T-helper 2 cell treated with Interferon-gamma antibody and Interleukin-4, amounts not matched to agents 5 μg/mL and 100 μg/mL, for 36 hours (primary cell): ENCODE measurements at regions not wholly inside any gene's neighbourhood (a gene's known extent, or its start where the extent isn't known, plus 50 kb on each side); places are given as distances from the start of the nearest gene placed in this dataset.

Experiments used
- DNase-seq: peaks from one replicate; pipeline ENCODE4 v3.0.0; 2021; ENCODE audit warnings: low spot score
- H3K27ac Mint-ChIP-seq: one replicate; pipeline ENCODE4 v1.8.0; 2021; ENCODE audit warnings: mild to moderate bottlenecking, mixed read lengths
- H3K27me3 Mint-ChIP-seq: one replicate; pipeline ENCODE4 v1.8.0; 2021; ENCODE audit warnings: low read depth, mixed read lengths
- H3K36me3 Mint-ChIP-seq: one replicate; pipeline ENCODE4 v1.8.0; 2021; ENCODE audit warnings: low read depth, mixed read lengths
- H3K4me1 Mint-ChIP-seq: one replicate; pipeline ENCODE4 v1.8.0; 2021; ENCODE audit warnings: low read depth, mixed read lengths
- H3K4me3 Mint-ChIP-seq: one replicate; pipeline ENCODE4 v1.8.0; 2022; ENCODE audit warnings: mild to moderate bottlenecking, moderate library complexity, mixed read lengths
- H3K9me3 Mint-ChIP-seq: one replicate; pipeline ENCODE4 v1.8.0; 2021; ENCODE audit warnings: mixed read lengths

GRCh38 chr7:60706-61105 is 131.7 kb upstream of the FAM20C start:
- no peaks in the 10 kb centered on the region for H3K36me3 Mint-ChIP-seq
- H3K27ac Mint-ChIP-seq = no peak overlapping the region
- no peaks in the 10 kb centered on the region for H3K27me3 Mint-ChIP-seq
- DNase-seq = no peak
- no peaks in the 10 kb centered on the region for H3K4me1 Mint-ChIP-seq
- no peaks in the 10 kb centered on the region for H3K9me3 Mint-ChIP-seq
- H3K4me3 Mint-ChIP-seq = no peak overlapping the region

- Mint-ChIP-seq H3K4me3 (no peak overlapping the region), H3K4me1 (no peaks in the 10 kb centered on the region), H3K27ac (no peak overlapping the region), H3K9me3 (no peaks in the 10 kb centered on the region), H3K36me3 (no peaks in the 10 kb centered on the region), H3K27me3 (no peaks in the 10 kb centered on the region)
- DNase-seq = no peak
Measured at GRCh38 chr7:61111-61510, 131.3 kb upstream of the FAM20C start.

- H3K4me1 Mint-ChIP-seq = no peaks in the 10 kb centered on the region
- no peaks in the 10 kb centered on the region for H3K9me3 Mint-ChIP-seq
- DNase-seq = no peak
- no peaks in the 10 kb centered on the region for H3K36me3 Mint-ChIP-seq
- H3K27me3 Mint-ChIP-seq = no peaks in the 10 kb centered on the region
- no peak overlapping the region for H3K4me3 Mint-ChIP-seq
- H3K27ac Mint-ChIP-seq = no peak overlapping the region
Measured at GRCh38 chr7:61576-62360, 130.6 kb upstream of the FAM20C start.

GRCh38 chr7:62361-63116 is 129.8 kb upstream of the FAM20C start:
- no peak overlapping the region for H3K4me3 Mint-ChIP-seq
- H3K36me3 Mint-ChIP-seq = no peaks in the 10 kb centered on the region
- no peak overlapping the region for H3K27ac Mint-ChIP-seq
- no peaks in the 10 kb centered on the region for H3K27me3 Mint-ChIP-seq
- no peaks in the 10 kb centered on the region for H3K4me1 Mint-ChIP-seq
- no peak for DNase-seq
- H3K9me3 Mint-ChIP-seq = no peaks in the 10 kb centered on the region

- no peaks in the 10 kb centered on the region for H3K27me3 Mint-ChIP-seq
- H3K9me3 Mint-ChIP-seq = no peaks in the 10 kb centered on the region
- no peaks in the 10 kb centered on the region for H3K36me3 Mint-ChIP-seq
- no peaks in the 10 kb centered on the region for H3K4me1 Mint-ChIP-seq
- H3K4me3 Mint-ChIP-seq = no peak overlapping the region
- H3K27ac Mint-ChIP-seq = no peak overlapping the region
- DNase-seq = no peak
Measured at GRCh38 chr7:63117-63480, 129.3 kb upstream of the FAM20C start.

GRCh38 chr7:63521-64021 is 128.8 kb upstream of the FAM20C start:
- DNase-seq = no peak
- H3K36me3 Mint-ChIP-seq = no peaks in the 10 kb centered on the region
- no peaks in the 10 kb centered on the region for H3K9me3 Mint-ChIP-seq
- no peak overlapping the region for H3K4me3 Mint-ChIP-seq
- no peak overlapping the region for H3K27ac Mint-ChIP-seq
- H3K4me1 Mint-ChIP-seq = no peaks in the 10 kb centered on the region
- H3K27me3 Mint-ChIP-seq = no peaks in the 10 kb centered on the region

GRCh38 chr7:64098-64915 is 128.1 kb upstream of the FAM20C start:
- no peaks in the 10 kb centered on the region for H3K27me3 Mint-ChIP-seq
- no peaks in the 10 kb centered on the region for H3K4me1 Mint-ChIP-seq
- DNase-seq = no peak
- no peak overlapping the region for H3K27ac Mint-ChIP-seq
- no peaks in the 10 kb centered on the region for H3K36me3 Mint-ChIP-seq
- H3K4me3 Mint-ChIP-seq = no peak overlapping the region
- no peaks in the 10 kb centered on the region for H3K9me3 Mint-ChIP-seq

GRCh38 chr7:64916-65341 is 127.4 kb upstream of the FAM20C start:
- H3K27ac Mint-ChIP-seq = no peak overlapping the region
- H3K27me3 Mint-ChIP-seq = no peaks in the 10 kb centered on the region
- H3K36me3 Mint-ChIP-seq = no peaks in the 10 kb centered on the region

GRCh38 chr7:65554-65953 is 126.8 kb upstream of the FAM20C start:
- DNase-seq = no peak
- no peaks in the 10 kb centered on the region for H3K4me1 Mint-ChIP-seq
- no peaks in the 10 kb centered on the region for H3K9me3 Mint-ChIP-seq
- H3K36me3 Mint-ChIP-seq = no peaks in the 10 kb centered on the region
- no peak overlapping the region for H3K4me3 Mint-ChIP-seq
- no peak overlapping the region for H3K27ac Mint-ChIP-seq
- no peaks in the 10 kb centered on the region for H3K27me3 Mint-ChIP-seq

More at GRCh38 chr7:64916-65341, 127.4 kb upstream of the FAM20C start:
- Mint-ChIP-seq H3K4me1 (no peaks in the 10 kb centered on the region), H3K4me3 (no peak overlapping the region), H3K9me3 (no peaks in the 10 kb centered on the region)
- DNase-seq = no peak

- H3K27ac Mint-ChIP-seq = no peak overlapping the region
- DNase-seq = no peak
- H3K9me3 Mint-ChIP-seq = no peaks in the 10 kb centered on the region
- H3K27me3 Mint-ChIP-seq = no peaks in the 10 kb centered on the region
- H3K4me3 Mint-ChIP-seq = no peak overlapping the region
- no peaks in the 10 kb centered on the region for H3K4me1 Mint-ChIP-seq
- no peaks in the 10 kb centered on the region for H3K36me3 Mint-ChIP-seq
Measured at GRCh38 chr7:66296-66695, 126.1 kb upstream of the FAM20C start.

GRCh38 chr7:66741-67140 is 125.6 kb upstream of the FAM20C start:
- Mint-ChIP-seq H3K27me3 (no peaks in the 10 kb centered on the region), H3K9me3 (no peaks in the 10 kb centered on the region), H3K27ac (no peak overlapping the region), H3K36me3 (no peaks in the 10 kb centered on the region), H3K4me1 (no peaks in the 10 kb centered on the region), H3K4me3 (no peak overlapping the region)
- no peak for DNase-seq

- Mint-ChIP-seq H3K27me3 (no peaks in the 10 kb centered on the region), H3K27ac (no peak overlapping the region), H3K4me3 (no peak overlapping the region), H3K4me1 (no peaks in the 10 kb centered on the region), H3K36me3 (no peaks in the 10 kb centered on the region), H3K9me3 (no peaks in the 10 kb centered on the region)
- no peak for DNase-seq
Measured at GRCh38 chr7:67661-68395, 124.5 kb upstream of the FAM20C start.

GRCh38 chr7:68629-69028 is 123.7 kb upstream of the FAM20C start:
- H3K4me3 Mint-ChIP-seq = no peak overlapping the region
- H3K9me3 Mint-ChIP-seq = no peaks in the 10 kb centered on the region

More at GRCh38 chr7:68629-69028, 123.7 kb upstream of the FAM20C start:
- DNase-seq = no peak
- Mint-ChIP-seq H3K27me3 (no peaks in the 10 kb centered on the region), H3K4me1 (no peaks in the 10 kb centered on the region), H3K36me3 (no peaks in the 10 kb centered on the region), H3K27ac (no peak overlapping the region)
